DMS114 treated with DMSO at 0.1 percent for 48 hours (cell line): ENCODE measurements at regions not wholly inside any gene's neighbourhood (a gene's known extent, or its start where the extent isn't known, plus 50 kb on each side); places are given as distances from the start of the nearest gene placed in this dataset.

Experiments used
- DNase-seq: peaks from one replicate; lab custom pipeline; 2025; ENCODE audit not compliant: unreplicated experiment; lab: John Stamatoyannopoulos, UW

- DNase-seq = no peak
Measured at GRCh38 chr9:82295181-82295580, 306.6 kb downstream of the SPATA31D1 start.

DNA sequence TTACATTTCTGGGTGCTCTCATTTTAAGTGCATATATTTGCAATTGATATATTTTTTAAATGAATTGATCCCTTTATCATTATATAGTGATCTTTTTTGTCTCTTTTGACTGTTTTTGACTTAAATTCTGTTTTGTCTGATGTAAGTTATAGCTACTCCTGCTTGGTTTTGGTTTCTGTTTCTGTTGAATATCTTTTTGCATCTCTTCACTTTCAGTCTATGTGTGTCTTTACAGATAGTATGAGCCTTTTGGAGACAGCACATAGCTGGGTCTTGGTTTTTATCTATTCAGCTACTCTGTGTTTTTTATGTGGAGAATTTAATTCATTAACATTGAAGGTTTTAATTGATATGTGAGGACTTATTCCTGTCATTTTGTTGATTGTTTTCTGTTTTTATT lies 311.3 kb downstream of the SPATA31D1 start:
- no peak for DNase-seq

- DNase-seq = no peak
Measured at GRCh38 chr9:82302968-82303655, 314.5 kb downstream of the SPATA31D1 start.

GRCh38 chr9:82308836-82309235 lies 320.3 kb downstream of the SPATA31D1 start:
- no peak for DNase-seq

DNA sequence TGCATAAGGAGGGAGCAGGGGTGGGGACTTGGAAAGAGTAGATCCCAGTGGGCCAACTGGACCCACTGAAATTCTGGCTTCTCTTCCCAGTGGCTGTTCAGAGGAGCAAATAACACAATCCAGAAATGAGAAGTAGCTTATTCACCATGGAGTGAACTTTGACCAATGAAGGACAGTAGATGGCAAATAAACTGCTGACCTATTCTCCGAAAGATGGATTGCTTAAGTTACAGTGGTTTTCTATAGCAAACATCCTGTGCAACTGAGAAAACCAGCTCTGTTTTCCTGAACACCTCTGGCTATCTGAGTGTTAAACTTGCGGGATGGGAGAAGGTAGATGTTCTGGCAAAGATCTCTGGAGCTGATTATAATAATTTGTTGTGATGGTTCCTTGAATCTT lies 325.1 kb downstream of the SPATA31D1 start:
- no peak for DNase-seq

- DNase-seq = no peak
Measured at GRCh38 chr9:82320566-82320965, 332.0 kb downstream of the SPATA31D1 start.

DNA sequence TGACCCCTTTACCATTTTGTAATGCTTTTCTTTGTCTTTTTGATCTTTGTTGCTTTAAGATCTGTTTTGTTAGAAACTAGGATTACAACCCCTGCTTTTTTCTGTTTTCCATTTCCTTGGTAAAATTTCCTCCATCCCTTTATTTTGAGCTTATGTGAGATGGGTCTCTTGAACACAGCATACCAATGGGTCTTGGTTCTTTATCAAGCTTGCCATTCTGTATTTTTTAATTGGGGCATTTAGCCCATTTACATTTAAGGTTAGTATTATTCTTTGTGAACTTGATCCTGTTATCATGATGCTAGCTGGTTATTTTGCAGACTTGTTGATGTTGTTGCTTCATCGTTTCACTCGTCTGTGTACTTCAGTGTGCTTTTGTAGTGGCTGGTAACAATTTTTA lies 337.3 kb downstream of the SPATA31D1 start:
- DNase-seq = no peak

GRCh38 chr9:82327641-82328040 lies 339.1 kb downstream of the SPATA31D1 start:
- DNase-seq = no peak

DNA sequence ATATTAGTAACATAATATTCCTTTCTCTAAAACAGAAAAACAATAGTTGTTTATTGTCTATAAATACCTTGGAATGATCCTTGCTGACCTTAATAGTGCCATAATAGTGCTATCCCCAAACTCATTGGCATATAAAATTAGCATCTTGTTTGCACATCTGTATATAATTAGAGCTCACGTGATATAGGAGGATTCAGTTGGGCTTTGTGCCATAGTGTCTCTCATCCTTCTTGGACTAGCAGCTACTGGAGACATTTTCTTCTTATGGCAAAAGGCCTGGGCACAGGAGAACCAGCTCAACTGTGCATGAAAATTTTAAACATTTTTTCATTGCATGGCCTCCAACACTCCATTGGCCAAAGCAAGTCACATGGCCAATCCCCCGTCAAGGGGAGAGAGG lies 342.5 kb downstream of the SPATA31D1 start:
- no peak for DNase-seq

- no peak for DNase-seq
Measured at GRCh38 chr9:82332018-82332773, 343.6 kb downstream of the SPATA31D1 start.

DNA sequence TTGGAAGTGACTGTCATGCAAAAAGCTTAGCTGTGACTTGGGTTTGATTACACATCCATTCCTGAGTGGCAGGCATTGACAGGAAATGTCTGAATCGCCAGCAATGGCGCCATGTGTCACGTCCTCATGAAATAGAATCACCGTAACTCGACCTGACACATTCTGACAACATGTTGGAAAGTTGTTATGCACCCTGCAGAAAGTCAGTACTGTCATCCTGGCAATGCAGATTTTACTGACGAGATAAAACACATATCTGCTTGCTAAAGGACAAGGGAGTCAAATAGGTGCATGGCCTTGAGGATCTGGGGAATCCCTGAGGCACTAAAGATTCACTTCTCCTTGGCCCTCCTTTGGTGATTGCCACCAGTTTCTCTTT lies 344.2 kb downstream of the SPATA31D1 start:
- no peak for DNase-seq

DNA sequence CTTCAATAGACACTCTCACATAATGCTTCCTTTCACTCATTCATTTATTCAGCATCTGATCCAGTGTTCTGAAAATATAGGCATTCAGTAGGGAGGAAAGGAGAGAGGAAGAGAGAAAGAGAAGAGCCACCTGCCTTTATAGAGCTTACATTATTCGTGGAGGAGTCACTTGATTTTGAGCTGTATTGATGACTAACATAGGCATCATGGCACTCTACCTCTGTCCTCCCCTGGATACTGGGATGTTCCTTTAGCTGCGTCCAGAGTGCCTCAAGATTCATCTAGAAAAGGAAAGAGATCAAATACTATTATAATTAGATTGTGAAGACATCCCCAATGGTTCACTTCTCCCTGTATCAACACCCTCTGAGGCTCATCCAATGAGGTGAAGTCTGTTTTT lies 345.1 kb downstream of the SPATA31D1 start:
- DNase-seq = no peak

DNA sequence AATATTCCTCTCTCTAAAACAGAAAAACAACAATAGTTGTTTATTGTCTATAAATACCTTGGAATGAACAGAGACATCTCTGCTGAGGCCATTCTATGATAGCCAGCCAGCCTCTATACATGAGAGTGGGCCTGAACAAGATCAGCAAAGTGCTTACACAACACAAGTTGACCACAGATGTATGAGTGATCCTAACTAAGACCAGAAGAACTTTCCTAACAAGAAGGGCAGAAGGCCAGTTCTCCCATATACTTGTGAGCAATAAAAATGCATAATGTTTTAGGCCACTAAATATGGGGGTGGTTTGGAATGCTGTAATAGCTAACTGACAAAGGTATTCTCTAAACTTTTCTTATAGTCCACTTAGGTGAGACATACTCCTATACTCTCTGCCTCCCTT lies 345.7 kb downstream of the SPATA31D1 start:
- no peak for DNase-seq

DNA sequence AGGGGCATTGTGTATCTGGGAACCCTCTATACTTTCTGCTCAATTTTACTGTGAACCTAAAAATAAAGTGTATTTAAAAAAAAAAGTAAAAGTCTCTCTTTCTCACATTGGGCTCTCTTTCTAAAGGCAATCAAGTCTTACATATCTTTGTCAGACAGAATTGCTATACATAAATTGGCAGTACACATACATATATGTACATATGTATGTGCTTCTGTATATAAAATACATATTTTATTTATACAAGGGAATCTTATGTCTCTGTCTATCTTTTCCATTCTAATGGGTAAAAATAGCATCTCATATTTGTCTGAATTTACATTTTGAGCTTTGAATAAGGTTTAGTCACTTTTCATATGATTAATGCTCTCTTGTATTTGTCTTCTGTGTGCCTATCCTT lies 348.8 kb downstream of the SPATA31D1 start:
- DNase-seq = no peak

GRCh38 chr9:82342046-82342445 lies 353.5 kb downstream of the SPATA31D1 start:
- no peak for DNase-seq

DNA sequence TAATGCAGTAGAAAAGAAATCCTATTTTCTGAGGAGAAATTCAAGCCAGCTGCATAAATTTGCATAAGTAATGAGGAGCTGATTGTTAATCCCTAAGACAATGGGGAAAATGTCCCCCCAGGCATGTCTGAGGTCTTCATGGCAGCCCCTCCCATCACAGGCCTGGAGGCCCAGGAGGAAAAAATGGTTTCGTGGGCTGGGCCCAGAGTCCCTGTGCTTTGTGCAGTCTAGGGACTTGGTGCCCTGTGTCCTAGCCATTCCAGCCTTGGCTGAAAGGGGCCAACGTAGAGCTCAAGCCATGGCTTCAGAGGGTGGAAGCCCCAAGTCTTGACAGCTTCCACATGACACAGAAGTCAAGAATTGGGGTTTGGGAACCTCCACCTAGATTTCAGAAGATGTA lies 357.5 kb downstream of the SPATA31D1 start:
- DNase-seq = no peak

GRCh38 chr9:82353631-82354278 lies 365.2 kb downstream of the SPATA31D1 start:
- DNase-seq = no peak

DNA sequence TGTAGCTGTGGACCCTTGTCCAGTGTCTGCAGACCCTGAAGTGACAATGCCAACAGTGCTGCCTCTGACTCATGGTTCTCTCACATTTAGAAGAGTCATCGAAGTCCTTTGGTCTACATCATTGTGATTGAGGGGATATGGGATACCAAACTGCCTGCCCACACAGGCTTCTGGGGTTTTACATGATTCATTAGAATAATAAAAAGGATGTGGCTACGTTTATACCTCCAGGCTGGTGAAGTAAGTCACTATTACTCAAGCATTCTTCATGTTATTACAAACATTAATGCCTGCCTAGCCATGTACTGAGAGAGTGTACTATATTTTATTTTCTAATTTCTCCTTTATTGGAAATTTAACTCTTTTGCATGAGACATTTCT lies 365.7 kb downstream of the SPATA31D1 start:
- no peak for DNase-seq

DNA sequence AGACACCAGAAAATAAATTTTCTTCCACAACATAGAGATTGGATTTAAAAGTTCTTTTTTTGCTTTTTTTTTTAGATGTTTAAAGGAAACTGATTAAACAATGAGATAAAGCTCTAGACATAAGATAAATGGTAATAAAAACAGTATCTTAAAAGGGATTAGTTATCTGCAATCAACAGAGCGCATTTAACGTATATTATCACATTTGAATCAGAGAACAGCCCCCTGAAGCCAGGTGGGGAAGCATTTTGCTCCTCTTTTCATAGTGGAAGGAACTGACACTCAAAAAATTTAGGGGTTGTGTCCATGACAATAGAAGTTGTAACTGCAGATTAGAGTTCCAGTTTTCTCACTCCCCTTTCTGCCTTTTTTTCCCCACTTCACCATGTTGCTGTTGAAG lies 367.6 kb downstream of the SPATA31D1 start:
- DNase-seq = no peak

GRCh38 chr9:82356871-82357270 lies 368.3 kb downstream of the SPATA31D1 start:
- no peak for DNase-seq

- no peak for DNase-seq
Measured at GRCh38 chr9:82363198-82363597, 374.6 kb downstream of the SPATA31D1 start.

- DNase-seq = no peak
Measured at GRCh38 chr9:82363682-82364081, 375.1 kb downstream of the SPATA31D1 start.
